ENCODE measurements at regions not wholly inside any gene's neighbourhood (a gene's known extent, or its start where the extent isn't known, plus 50 kb on each side); places are given as distances from the start of the nearest gene placed in this dataset.
A peak's percentile ranks its signal among the peaks of the same experiment; 100 is the strongest.

DNA sequence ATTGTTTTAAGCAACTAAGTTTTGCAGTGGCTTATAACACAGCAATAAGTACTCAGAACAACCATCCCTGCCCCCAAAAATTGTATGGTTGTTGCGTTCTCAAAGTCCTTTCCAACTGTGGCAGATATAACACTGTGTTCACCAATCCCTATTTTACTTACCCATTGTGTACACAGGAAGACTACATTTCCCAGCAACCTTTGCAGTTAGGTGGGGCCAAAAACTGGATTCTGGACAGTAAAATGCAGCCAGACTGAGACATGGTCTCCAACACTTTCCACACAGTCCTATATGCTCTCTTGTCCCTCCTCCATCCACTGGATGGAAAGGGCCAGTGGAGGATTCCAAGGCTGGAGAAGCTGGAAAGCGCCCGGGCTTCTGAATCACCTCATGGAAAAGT lies 523.6 kb downstream of the BCOR start:
- FAIRE-seq (no peak), DNase-seq (ENCODE audit: low read depth) (no peak)
- no peaks in the 10 kb centered on the region for H3K36me3 ChIP-seq (ENCODE audit: control insufficient read depth, insufficient read depth, low read length)
- peaks cover 2% of the 10 kb centered on the region for H3K27me3 ChIP-seq (ENCODE audit: control insufficient read depth, insufficient read depth, low read length)
- H3K4me3 ChIP-seq (ENCODE audit: low read depth, low read length) = no peak overlapping the region
- TF ChIP-seq CTCF (IDR thresholded peaks at IDR 0.05; ENCODE audit: insufficient read depth, low read length, severe bottlenecking) = no peak

GRCh38 chrX:39576041-39576872 lies 521.5 kb downstream of the BCOR start:
- Histone ChIP-seq H3K36me3 (ENCODE audit: control insufficient read depth, insufficient read depth, low read length) (no peaks in the 10 kb centered on the region), H3K4me3 (ENCODE audit: low read depth, low read length) (no peak overlapping the region), H3K27me3 (ENCODE audit: control insufficient read depth, insufficient read depth, low read length) (peaks cover 2% of the 10 kb centered on the region)
- no peak for DNase-seq (ENCODE audit: low read depth)
- no peak for TF ChIP-seq CTCF (IDR thresholded peaks at IDR 0.05; ENCODE audit: insufficient read depth, low read length, severe bottlenecking)
- no peak for FAIRE-seq

GRCh38 chrX:39577206-39577984 lies 520.4 kb downstream of the BCOR start:
- peak; percentile 23 for DNase-seq (ENCODE audit: low read depth)
- FAIRE-seq = no peak
- Histone ChIP-seq H3K4me3 (ENCODE audit: low read depth, low read length) (no peak overlapping the region), H3K27me3 (ENCODE audit: control insufficient read depth, insufficient read depth, low read length) (peaks cover 2% of the 10 kb centered on the region), H3K36me3 (ENCODE audit: control insufficient read depth, insufficient read depth, low read length) (no peaks in the 10 kb centered on the region)
- TF ChIP-seq CTCF (IDR thresholded peaks at IDR 0.05; ENCODE audit: insufficient read depth, low read length, severe bottlenecking) = no peak

DNA sequence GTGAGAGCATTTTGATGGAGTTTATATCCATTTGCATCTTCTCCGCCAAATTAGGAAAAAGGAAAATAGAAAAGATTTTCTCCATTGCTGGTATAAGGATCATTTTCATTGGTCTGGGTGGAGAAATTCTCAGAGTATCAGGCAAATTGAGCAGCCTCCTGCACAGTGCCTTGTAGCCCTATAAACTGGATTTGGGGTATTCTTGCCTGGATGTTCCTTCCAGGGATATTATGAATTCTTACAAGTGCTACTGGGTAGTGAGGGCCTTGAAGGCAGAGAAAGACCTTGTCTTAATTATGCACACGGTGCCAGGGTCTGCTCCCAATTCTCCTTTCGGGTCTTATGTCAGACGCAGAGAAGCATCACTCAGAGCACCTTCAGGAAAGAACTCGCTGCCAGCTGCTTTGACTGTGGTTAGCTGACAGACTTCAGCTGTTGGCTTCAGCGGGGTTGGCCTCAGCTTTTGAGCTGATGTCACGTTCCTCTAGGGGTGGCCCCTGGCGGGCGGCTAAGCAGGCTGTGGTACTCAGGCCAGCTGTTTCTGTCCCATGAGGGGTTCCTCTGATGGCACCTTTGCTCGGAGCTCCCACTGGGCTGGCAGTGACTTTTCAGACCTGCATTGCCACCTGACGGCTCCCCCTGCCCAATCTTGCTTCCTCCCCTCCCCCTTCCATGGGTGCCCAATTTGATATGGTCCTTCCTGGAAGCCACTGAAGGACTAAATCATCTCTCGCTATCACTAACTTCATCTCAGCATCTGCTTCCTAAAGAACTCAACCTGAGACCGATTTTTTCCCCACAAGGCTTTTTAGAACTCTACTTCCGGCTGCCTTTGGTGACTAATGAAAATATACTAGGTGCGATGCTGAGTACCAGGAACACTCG lies 519.5 kb downstream of the BCOR start:
- no peak for TF ChIP-seq CTCF (IDR thresholded peaks at IDR 0.05; ENCODE audit: insufficient read depth, low read length, severe bottlenecking)
- DNase-seq (ENCODE audit: low read depth) = no peak
- Histone ChIP-seq H3K36me3 (ENCODE audit: control insufficient read depth, insufficient read depth, low read length) (no peaks in the 10 kb centered on the region), H3K27me3 (ENCODE audit: control insufficient read depth, insufficient read depth, low read length) (peaks cover 2% of the 10 kb centered on the region), H3K4me3 (ENCODE audit: low read depth, low read length) (no peak overlapping the region)
- no peak for FAIRE-seq

DNA sequence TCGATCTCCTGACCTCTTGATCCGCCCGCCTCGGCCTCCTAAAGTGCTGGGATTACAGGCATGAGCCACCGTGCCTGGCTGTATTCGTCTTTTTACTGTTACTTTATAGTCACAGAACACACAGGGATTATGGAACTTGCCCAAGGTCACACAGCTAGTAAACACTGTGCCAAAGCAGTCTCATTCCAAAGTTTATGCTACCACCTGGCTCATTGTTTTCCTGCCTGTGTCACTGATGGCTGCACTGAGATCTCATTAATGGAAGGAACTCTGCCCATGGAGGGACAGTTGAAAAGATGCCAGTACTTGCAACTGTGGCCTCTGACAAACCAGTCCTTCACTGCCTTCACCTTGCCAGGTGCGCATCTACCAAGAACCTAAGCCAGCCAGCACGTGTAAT lies 517.7 kb downstream of the BCOR start:
- DNase-seq (ENCODE audit: low read depth) = no peak
- TF ChIP-seq CTCF (IDR thresholded peaks at IDR 0.05; ENCODE audit: insufficient read depth, low read length, severe bottlenecking) = no peak
- Histone ChIP-seq H3K27me3 (ENCODE audit: control insufficient read depth, insufficient read depth, low read length) (no peaks in the 10 kb centered on the region), H3K36me3 (ENCODE audit: control insufficient read depth, insufficient read depth, low read length) (no peaks in the 10 kb centered on the region), H3K4me3 (ENCODE audit: low read depth, low read length) (no peak overlapping the region)
- FAIRE-seq = no peak
